Ovary (tissue), 7 donors: ENCODE measurements at regions not wholly inside any gene's neighbourhood (a gene's known extent, or its start where the extent isn't known, plus 50 kb on each side); places are given as distances from the start of the nearest gene placed in this dataset.

Experiments used
- DNase-seq, 5 donors: peaks; one replicate each; pipeline ENCODE4 v3.0.0-alpha.2; 2019 to 2020
- H3K27ac ChIP-seq, 2 donors: fragments of 200-600 bp; one replicate each; pipeline versions ENCODE4 v1.5.1 to v1.8.0; 2019 to 2022
- H3K27me3 ChIP-seq: fragments of 200-600 bp; one replicate; pipeline ENCODE4 v1.8.0; 2022
- H3K36me3 ChIP-seq: fragments of 200-600 bp; sonication (generic); one replicate; pipeline ENCODE4 v1.5.1; 2019
- H3K4me1 ChIP-seq: one replicate; pipeline ENCODE4 v1.8.1; 2013; ENCODE audit warnings: mild to moderate bottlenecking, moderate library complexity; ENCODE audit not compliant: insufficient read depth
- H3K4me3 ChIP-seq: fragments of 200-600 bp; sonication (generic); one replicate; pipeline ENCODE4 v1.5.1; 2017
- H3K9me3 ChIP-seq, 2 donors: fragments of 200-600 bp in 1 of 2; sonication (generic) in 1 of 2; one replicate each; pipeline versions ENCODE4 v1.5.1 to v1.8.1; 2013 to 2019; ENCODE audit warnings: mild to moderate bottlenecking in 1 of 2, moderate library complexity in 1 of 2
- CTCF ChIP-seq, 3 donors: fragments of 450-650 bp in 2 of 3; fragments of 200-600 bp in 1 of 3; IDR thresholded peaks; one replicate each; pipeline versions ENCODE4 v1.5.1 to v1.8.0; 2016 to 2022; ENCODE audit warnings: antibody characterized with exemption in 3 of 3, mild to moderate bottlenecking in 1 of 3
- EP300 ChIP-seq: sonication (generic); formaldehyde crosslinking; IDR thresholded peaks from one replicate; pipeline ENCODE4 v1.6.1; 2017; ENCODE audit warnings: antibody characterized with exemption
- POLR2A ChIP-seq: fragments of 450-650 bp; IDR thresholded peaks from one replicate; pipeline ENCODE4 v1.6.1; 2017; ENCODE audit warnings: antibody characterized with exemption, mild to moderate bottlenecking, moderate library complexity
- WGBS, 3 donors: extraction: QIAGEN DNeasy Blood & Tissue Kit in 1 of 3; methylation state at CpG; one replicate each; pipeline versions ENCODE4 v1.1.5 to v1.1.7; 2013 to 2017; 5-methylcytosine and 5-hydroxymethylcytosine counted together
- intact Hi-C, 4 donors: fragments of 100-400 bp; cut with DNase I; formaldehyde crosslinking; loops; one replicate each; pipeline versions ENCODE4 v1.11.0 to v1.15.1; 2022 to 2023
- donor health status: DM: no; HTN: no; CAD: no; lungs with moderate emphysema.
- donor health status: DM: no; HTN: no; CAD: no.
- donor health status: Bipolar disorder and iron deficiency.
- donor health status: DM: no; HTN: no; CAD: no.
- donor health status: DM: yes; HTN: yes; CAD: no.

GRCh38 chrX:115378471-115378870 lies 89.0 kb downstream of the LUZP4 start:
- Histone ChIP-seq H3K4me3 (no peak overlapping the region), H3K36me3 (no peaks in the 10 kb centered on the region), H3K27me3 (no peaks in the 10 kb centered on the region), H3K9me3 (no peaks in the 10 kb centered on the region), H3K4me1 (no peaks in the 10 kb centered on the region), H3K27ac (no peak overlapping the region)
- DNase-seq, result no peak
- intact Hi-C loops, result loop anchor here in 1 of 4 donors (10.0 kb wide), 1 partner anchor 106 kb away; no protein-coding TSS in a partner anchor
- WGBS, 3 donors, result 40 to 44% (median 43%) methylated on average over 1 of the region's 1 CpG
- no peak for TF ChIP-seq EP300

GRCh38 chrX:115387327-115387726 lies 97.8 kb downstream of the LUZP4 start:
- Histone ChIP-seq H3K9me3 (no peaks in the 10 kb centered on the region), H3K4me3 (no peak overlapping the region), H3K27me3 (no peaks in the 10 kb centered on the region), H3K4me1 (no peaks in the 10 kb centered on the region), H3K36me3 (no peaks in the 10 kb centered on the region), H3K27ac (no peak overlapping the region)
- DNase-seq, result no peak
- TF ChIP-seq CTCF (IDR thresholded peaks at IDR 0.05) (no peak), POLR2A (no peak), EP300 (no peak)
- WGBS, 3 donors, result 84 to 91% (median 85%) methylated on average over 2 of the region's 2 CpGs
- intact Hi-C loops, result no loop called here

- intact Hi-C loops, result no loop called here
- H3K27me3 ChIP-seq, result no peaks in the 10 kb centered on the region
- no peak overlapping the region for H3K4me3 ChIP-seq
- TF ChIP-seq CTCF (IDR thresholded peaks at IDR 0.05), result no peak
- TF ChIP-seq POLR2A, result no peak
- no peak for TF ChIP-seq EP300
- WGBS, 3 donors, result 59 to 66% (median 65%) methylated on average over 4 of the region's 4 CpGs
- DNase-seq, result no peak
- H3K9me3 ChIP-seq, result no peaks in the 10 kb centered on the region
- H3K36me3 ChIP-seq, result no peaks in the 10 kb centered on the region
- H3K4me1 ChIP-seq, result no peaks in the 10 kb centered on the region
- no peak overlapping the region for H3K27ac ChIP-seq
Measured at GRCh38 chrX:115388879-115389278, 99.4 kb downstream of the LUZP4 start.

GRCh38 chrX:115390078-115390477 lies 100.6 kb downstream of the LUZP4 start:
- no peak overlapping the region for H3K27ac ChIP-seq
- no peaks in the 10 kb centered on the region for H3K27me3 ChIP-seq
- TF ChIP-seq EP300, result no peak
- DNase-seq, result no peak
- no peak overlapping the region for H3K4me3 ChIP-seq
- 52 to 63% (median 54%) methylated on average over 3 of the region's 3 CpGs for WGBS, 3 donors
- H3K36me3 ChIP-seq, result no peaks in the 10 kb centered on the region
- intact Hi-C loops, result no loop called here
- H3K4me1 ChIP-seq, result no peaks in the 10 kb centered on the region
- H3K9me3 ChIP-seq, result no peaks in the 10 kb centered on the region

GRCh38 chrX:115392031-115392430 lies 102.5 kb downstream of the LUZP4 start:
- Histone ChIP-seq H3K9me3 (no peaks in the 10 kb centered on the region), H3K27me3 (no peaks in the 10 kb centered on the region), H3K36me3 (no peaks in the 10 kb centered on the region), H3K27ac (no peak overlapping the region), H3K4me3 (no peak overlapping the region), H3K4me1 (no peaks in the 10 kb centered on the region)
- 56 to 69% (median 68%) methylated on average over 2 of the region's 2 CpGs for WGBS, 3 donors
- DNase-seq, result no peak
- intact Hi-C loops, result no loop called here
- no peak for TF ChIP-seq EP300
- TF ChIP-seq POLR2A, result no peak
- TF ChIP-seq CTCF (IDR thresholded peaks at IDR 0.05), result no peak

GRCh38 chrX:115392871-115393270 lies 103.4 kb downstream of the LUZP4 start:
- H3K27ac ChIP-seq, result no peak overlapping the region
- no peaks in the 10 kb centered on the region for H3K27me3 ChIP-seq
- TF ChIP-seq POLR2A (no peak), EP300 (no peak), CTCF (IDR thresholded peaks at IDR 0.05) (no peak)
- intact Hi-C loops, result no loop called here
- H3K4me1 ChIP-seq, result no peaks in the 10 kb centered on the region
- no peak for DNase-seq
- WGBS, 3 donors, result 83 to 94% (median 89%) methylated on average over 1 of the region's 1 CpG
- H3K9me3 ChIP-seq, result no peaks in the 10 kb centered on the region
- H3K4me3 ChIP-seq, result no peak overlapping the region
- H3K36me3 ChIP-seq, result no peaks in the 10 kb centered on the region
